ENCODE measurements at regions not wholly inside any gene's neighbourhood (a gene's known extent, or its start where the extent isn't known, plus 50 kb on each side); places are given as distances from the start of the nearest gene placed in this dataset.

GRCh38 chr6:74181471-74181870, 485.5 kb downstream of the CD109 start:
- in situ Hi-C loops (cut with HindIII; ENCODE audit: extremely low pct_ligation_motif_present, low pct_unique_long_range_greater_than_20kb) (no loop called here), intact Hi-C loops (cut with micrococcal nuclease; ENCODE audit: unreplicated experiment) (no loop called here)
- Histone ChIP-seq H4K20me1 (ENCODE audit: insufficient read depth, low read length) (no peaks in the 10 kb centered on the region), H3K4me3 (replicated peaks in 1 of 3; ENCODE audit: insufficient read depth in 1 of 3, low read depth in 2 of 3, low read length in 3 of 3) (no peak overlapping the region), H3K9ac (ENCODE audit: insufficient read depth, low read depth, low read length) (no peak overlapping the region), H3K27me3 (ENCODE audit: control insufficient read depth in 1 of 2, insufficient read depth in 2 of 2, low read length in 2 of 2) (no peaks in the 10 kb centered on the region), H3K4me1 (ENCODE audit: insufficient read depth, low read length) (0 out of 2 replicates have a peak, but pooled peaks cover 11% of the 10 kb centered on the region), H3K36me3 (replicated peaks in 1 of 2; ENCODE audit: control insufficient read depth in 1 of 2, insufficient read depth in 2 of 2, low read length in 2 of 2) (no peaks in the 10 kb centered on the region), H3K9me3 (ENCODE audit: low read length) (no peaks in the 10 kb centered on the region), H2AFZ (ENCODE audit: low read length) (no peak overlapping the region), H3K79me2 (ENCODE audit: insufficient read depth, low read length) (no peaks in the 10 kb centered on the region), H3K27ac (ENCODE audit: extremely low read length, insufficient read depth, low read length) (no peak overlapping the region), H3K4me2 (ENCODE audit: low read depth, low read length) (no peak overlapping the region)
- POLR2A ChIA-PET, result no interaction called here
- no TSS peak for BruUV-seq (replicated peaks)
- no peak for TF ChIP-seq ZFX (CRISPR knock-in tag; IDR thresholded peaks at IDR 0.05; ENCODE audit: low read depth)
- CTCF ChIA-PET (ENCODE audit: low intra/inter-chr PET ratio, low total read pairs), result no interaction called here
- ATAC-seq (no peak), FAIRE-seq (no peak), DNase-seq (ENCODE audit: low spot score) (no peak)

GRCh38 chr6:74177506-74177905, 481.5 kb downstream of the CD109 start:
- Histone ChIP-seq H3K36me3 (replicated peaks in 1 of 2; ENCODE audit: control insufficient read depth in 1 of 2, insufficient read depth in 2 of 2, low read length in 2 of 2) (no peaks in the 10 kb centered on the region), H3K9me3 (ENCODE audit: low read length) (no peaks in the 10 kb centered on the region), H2AFZ (ENCODE audit: low read length) (no peak overlapping the region), H3K79me2 (ENCODE audit: insufficient read depth, low read length) (no peaks in the 10 kb centered on the region), H3K27ac (ENCODE audit: extremely low read length, insufficient read depth, low read length) (no peak overlapping the region), H3K4me3 (replicated peaks in 1 of 3; ENCODE audit: insufficient read depth in 1 of 3, low read depth in 2 of 3, low read length in 3 of 3) (no peak overlapping the region), H3K4me2 (ENCODE audit: low read depth, low read length) (no peak overlapping the region), H3K4me1 (ENCODE audit: insufficient read depth, low read length) (0 out of 2 replicates have a peak, but pooled peaks cover under 1% of the 10 kb centered on the region), H3K27me3 (ENCODE audit: control insufficient read depth in 1 of 2, insufficient read depth in 2 of 2, low read length in 2 of 2) (no peaks in the 10 kb centered on the region), H3K9ac (ENCODE audit: insufficient read depth, low read depth, low read length) (no peak overlapping the region), H4K20me1 (ENCODE audit: insufficient read depth, low read length) (no peaks in the 10 kb centered on the region)
- ATAC-seq (no peak), FAIRE-seq (no peak), DNase-seq (ENCODE audit: low spot score) (no peak)
- WGBS (ENCODE audit: low lambda C conversion rate), result under 1% methylated on average over 4 of the region's 4 CpGs
- TF ChIP-seq SP2 (CRISPR knock-in tag; IDR thresholded peaks at IDR 0.05), result no peak
- TF ChIP-seq ZNF33B (CRISPR knock-in tag; IDR thresholded peaks at IDR 0.05), result no peak
- TF ChIP-seq ZNF879 (CRISPR knock-in tag; IDR thresholded peaks at IDR 0.05), result no peak
- TF ChIP-seq FOXO4 (CRISPR knock-in tag; conservative IDR thresholded peaks at IDR 0.05), result no peak
- no peak for TF ChIP-seq GABPB1 (CRISPR knock-in tag; IDR thresholded peaks at IDR 0.05)
- no peak for TF ChIP-seq HOXD1 (CRISPR knock-in tag; IDR thresholded peaks at IDR 0.05)
- TF ChIP-seq ZNF768 (CRISPR knock-in tag; IDR thresholded peaks at IDR 0.05), result no peak
- no peak for TF ChIP-seq ZSCAN9 (CRISPR knock-in tag; IDR thresholded peaks at IDR 0.05; ENCODE audit: borderline replicate concordance)
- TF ChIP-seq KDM6A (CRISPR knock-in tag; IDR thresholded peaks at IDR 0.05; ENCODE audit: low read depth), result no peak
- no peak for TF ChIP-seq YY1 (IDR thresholded peaks at IDR 0.05; ENCODE audit: insufficient read depth, insufficient replicate concordance, low read depth, low read length)
- TF ChIP-seq MEIS1 (CRISPR knock-in tag; IDR thresholded peaks at IDR 0.05; ENCODE audit: borderline replicate concordance), result no peak
- no peak for TF ChIP-seq HMG20B (CRISPR knock-in tag; conservative IDR thresholded peaks at IDR 0.05)
- TF ChIP-seq CENPBD1 (CRISPR knock-in tag; IDR thresholded peaks at IDR 0.05; ENCODE audit: borderline replicate concordance, low read depth), result no peak
- no peak for TF ChIP-seq ZNF552 (CRISPR knock-in tag; IDR thresholded peaks at IDR 0.05; ENCODE audit: borderline replicate concordance)
- CTCF ChIA-PET (ENCODE audit: low intra/inter-chr PET ratio, low total read pairs), result no interaction called here
- no TSS peak for BruUV-seq (replicated peaks)
- in situ Hi-C loops (cut with HindIII; ENCODE audit: extremely low pct_ligation_motif_present, low pct_unique_long_range_greater_than_20kb) (no loop called here), intact Hi-C loops (cut with micrococcal nuclease; ENCODE audit: unreplicated experiment) (no loop called here)
- POLR2A ChIA-PET, result no interaction called here

Measured in HepG2 (cell line).